ENCODE measurements at regions not wholly inside any gene's neighbourhood (a gene's known extent, or its start where the extent isn't known, plus 50 kb on each side); places are given as distances from the start of the nearest gene placed in this dataset.
"Not testable (repeated sequence)": the region's sequence is repeated elsewhere in the genome, so short reads cannot be mapped to it uniquely, and the experiment has no call there.

- DNase-seq (ENCODE audit: low read depth in 2 of 2): no peak
Measured at GRCh38 chr4:131632877-131633276, 1516.2 kb upstream of the PCDH10 start.

DNA sequence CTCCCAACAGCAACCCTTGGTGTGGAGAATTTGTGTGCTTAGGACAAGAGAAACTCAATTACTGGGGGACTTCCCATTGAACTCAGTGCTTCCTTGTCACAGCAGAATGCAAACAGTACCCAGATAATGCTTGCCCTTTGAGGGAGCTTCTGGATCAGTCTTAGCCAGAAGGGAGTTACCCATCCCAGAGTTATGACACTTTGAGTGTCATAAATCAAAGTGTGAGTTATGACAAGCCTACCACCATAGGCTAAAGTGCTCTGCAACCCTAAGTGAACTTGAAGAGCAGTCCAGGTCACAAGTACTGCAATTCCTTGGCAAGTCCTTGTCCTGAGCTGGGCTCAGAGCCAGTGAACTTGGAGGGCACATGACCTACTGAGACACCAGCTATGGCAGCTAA lies 1513.9 kb upstream of the PCDH10 start:
- DNase-seq (ENCODE audit: low read depth in 2 of 2): no peak

DNA sequence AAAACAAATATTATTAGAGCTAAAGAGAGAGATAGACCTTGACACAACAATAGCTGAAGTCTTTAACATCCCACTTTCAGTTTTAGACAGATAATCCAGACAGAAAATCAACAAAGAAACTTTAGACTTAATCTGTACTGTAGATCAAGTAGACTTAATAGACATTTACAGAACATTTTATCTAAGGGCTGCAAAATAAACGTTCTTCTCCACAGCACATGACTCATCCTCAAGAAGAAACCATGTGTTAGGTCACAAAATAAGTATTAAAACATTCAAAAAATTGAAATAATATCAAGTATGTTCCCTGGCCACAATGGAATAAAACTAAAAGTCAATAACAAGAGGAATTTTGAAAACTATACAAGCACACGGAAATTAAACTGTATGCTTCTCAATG lies 1510.3 kb upstream of the PCDH10 start:
- no peak for DNase-seq (ENCODE audit: low read depth in 2 of 2)

DNA sequence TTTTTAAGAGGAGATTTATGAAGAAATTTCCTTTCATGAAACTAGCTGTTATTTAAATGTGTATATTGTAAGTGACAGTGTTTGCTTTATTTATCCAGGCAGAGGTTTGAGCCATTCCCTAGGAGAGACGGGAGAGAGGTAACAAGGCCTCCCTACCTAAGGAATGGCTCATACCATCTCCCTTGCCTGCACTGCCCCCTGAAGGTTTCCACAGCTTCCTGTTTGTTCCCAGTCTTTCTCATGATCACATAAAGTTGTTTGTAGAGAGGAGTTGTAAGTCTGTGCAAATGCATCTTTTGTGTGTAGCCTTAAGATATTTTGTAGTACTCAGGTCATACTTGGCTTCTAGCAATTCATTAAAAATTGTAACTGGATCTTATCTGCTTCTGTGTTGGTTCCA lies 1504.5 kb upstream of the PCDH10 start:
- no peak for DNase-seq (ENCODE audit: low read depth in 2 of 2)

DNA sequence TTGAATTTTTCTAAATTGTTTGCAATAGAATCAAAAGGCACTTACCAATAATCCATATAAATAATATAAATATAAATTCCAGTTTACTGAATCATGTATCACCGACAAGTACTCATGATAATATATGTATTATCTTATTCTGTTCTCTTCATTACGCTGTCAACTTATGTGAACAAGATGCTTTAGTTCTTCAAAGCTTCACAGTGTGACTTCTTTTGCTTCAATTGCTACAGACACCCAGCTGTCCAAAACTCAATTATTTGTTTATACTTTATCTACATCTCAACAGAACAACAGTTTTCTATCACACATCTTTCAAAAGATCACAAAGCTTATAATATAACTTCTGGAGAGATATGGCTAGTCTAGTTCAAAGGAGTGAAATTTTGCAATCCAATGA lies 1499.9 kb upstream of the PCDH10 start:
- no peak for DNase-seq (ENCODE audit: low read depth in 2 of 2)

DNA sequence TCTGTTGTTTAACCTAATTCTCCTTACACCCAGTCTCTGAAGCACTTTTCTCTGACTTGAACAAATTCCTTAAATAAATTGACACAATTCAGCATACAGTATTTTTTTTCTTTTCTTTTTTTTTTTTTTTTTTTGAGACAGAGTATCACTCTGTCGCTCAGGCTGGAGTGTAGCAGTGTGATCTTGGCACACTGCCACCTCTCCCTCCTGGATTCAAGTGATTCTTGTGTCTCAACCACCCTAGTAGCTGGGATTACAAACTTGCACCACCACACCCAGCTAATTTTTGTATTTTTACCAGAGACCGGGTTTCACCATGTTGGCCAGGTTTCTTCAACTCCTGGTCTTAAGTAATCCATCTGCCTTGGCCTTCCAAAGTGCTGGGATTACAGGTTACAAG lies 1498.1 kb upstream of the PCDH10 start:
- DNase-seq (ENCODE audit: low read depth in 2 of 2): no peak

DNA sequence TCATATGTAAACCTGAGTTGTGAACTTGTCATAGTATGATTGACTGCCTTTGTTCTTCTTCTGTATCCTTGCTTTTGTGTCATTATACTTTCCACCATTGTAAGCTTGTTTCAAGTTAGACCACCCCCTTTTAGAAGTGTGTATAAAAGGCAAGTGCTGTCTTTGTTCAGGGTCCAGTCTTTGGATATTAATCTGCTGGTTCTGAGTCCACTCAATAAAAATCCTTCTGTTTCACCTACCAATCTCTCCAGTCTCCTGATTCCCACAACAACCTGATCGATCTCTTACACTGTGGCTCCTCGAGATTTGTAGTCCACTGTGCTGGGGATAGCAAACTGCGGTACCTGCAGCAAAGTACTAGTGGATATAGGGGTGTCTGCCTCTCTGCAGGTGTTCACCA lies 1465.8 kb upstream of the PCDH10 start:
- DNase-seq (ENCODE audit: low read depth in 2 of 2): not testable (repeated sequence)

DNA sequence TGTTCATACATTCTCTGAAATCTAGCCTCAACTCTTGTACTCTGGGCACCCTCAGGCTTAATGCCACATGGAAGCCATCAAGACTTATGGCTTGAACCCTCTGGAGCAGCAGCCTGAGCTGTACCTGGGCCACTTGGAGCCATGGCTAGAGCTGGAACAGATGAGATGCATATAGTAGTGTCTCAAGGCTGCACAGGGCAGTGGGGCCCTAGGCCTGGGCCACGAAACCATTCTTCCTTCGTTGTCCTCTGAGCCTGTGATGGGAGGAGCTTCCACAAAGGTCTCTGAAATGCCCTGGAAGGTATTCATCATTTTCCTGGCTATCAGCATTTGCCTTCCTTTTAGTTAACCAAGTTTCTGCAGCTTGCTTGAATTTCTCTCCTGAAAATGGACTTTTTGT lies 1427.2 kb upstream of the PCDH10 start:
- DNase-seq (ENCODE audit: low read depth in 2 of 2): no peak

DNA sequence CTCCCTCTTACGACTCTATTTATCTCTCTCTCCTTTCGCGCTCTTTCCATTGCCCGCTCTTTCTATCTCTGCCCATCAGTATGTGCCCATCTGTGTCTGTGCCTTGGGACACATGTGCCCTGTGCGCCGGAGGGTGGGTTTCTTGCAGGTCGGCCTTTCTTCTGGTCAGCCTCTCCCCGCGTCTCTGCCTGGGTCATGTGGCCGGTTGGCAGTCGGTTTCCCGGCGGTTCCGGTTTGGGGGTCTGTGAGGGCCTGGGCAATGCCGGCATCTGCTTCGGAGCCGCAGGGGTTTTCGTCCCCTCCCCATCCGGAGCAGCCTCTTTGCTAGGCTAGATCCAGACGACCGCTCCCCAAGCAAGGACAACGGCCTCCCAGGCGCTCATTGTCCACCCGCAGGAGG lies 1426.0 kb upstream of the PCDH10 start:
- not testable (repeated sequence) for DNase-seq (ENCODE audit: low read depth in 2 of 2)

DNA sequence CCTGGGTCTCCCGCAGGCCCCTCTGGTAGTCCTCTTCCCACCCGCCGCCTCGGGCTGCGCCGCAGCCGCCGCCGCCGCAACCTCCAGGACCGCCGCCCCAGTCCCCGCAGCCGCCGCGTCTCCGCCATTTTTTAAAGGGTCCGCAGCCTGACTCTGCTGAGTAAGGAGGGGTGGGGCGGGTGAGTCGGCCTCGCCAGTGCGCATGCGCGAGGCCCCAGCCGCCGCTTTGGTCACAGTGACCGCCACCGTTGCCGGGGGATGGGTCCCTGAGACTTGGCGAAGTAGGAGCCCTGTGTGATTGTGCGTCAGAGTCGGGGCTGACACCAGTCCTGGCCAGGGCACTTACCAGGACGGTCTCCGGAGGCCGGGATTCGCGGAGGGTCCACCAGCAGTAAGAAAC lies 1424.2 kb upstream of the PCDH10 start:
- peak in 1 of 2 experiments; percentile 46 for DNase-seq (ENCODE audit: low read depth in 2 of 2)

DNA sequence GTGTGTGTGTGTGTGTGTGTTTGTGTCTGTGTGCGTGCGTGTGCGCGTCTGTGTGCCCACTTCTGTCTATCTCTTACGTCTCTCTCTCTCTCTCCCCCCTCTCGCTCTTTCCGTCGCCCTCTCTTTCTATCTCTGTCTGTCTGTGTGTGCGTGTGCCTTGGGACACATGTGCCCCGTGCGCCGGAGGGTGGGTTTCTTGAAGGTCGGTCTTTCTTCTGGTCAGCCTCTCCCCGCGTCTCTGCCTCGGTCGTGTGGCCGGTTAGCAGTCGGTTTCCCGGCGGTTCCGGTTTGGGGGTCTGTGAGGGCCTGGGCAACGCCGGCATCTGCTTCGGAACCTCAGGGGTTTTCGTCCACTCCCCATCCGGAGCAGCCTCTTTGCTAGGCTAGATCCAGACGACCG lies 1423.6 kb upstream of the PCDH10 start:
- DNase-seq (ENCODE audit: low read depth in 2 of 2): not testable (repeated sequence)

DNA sequence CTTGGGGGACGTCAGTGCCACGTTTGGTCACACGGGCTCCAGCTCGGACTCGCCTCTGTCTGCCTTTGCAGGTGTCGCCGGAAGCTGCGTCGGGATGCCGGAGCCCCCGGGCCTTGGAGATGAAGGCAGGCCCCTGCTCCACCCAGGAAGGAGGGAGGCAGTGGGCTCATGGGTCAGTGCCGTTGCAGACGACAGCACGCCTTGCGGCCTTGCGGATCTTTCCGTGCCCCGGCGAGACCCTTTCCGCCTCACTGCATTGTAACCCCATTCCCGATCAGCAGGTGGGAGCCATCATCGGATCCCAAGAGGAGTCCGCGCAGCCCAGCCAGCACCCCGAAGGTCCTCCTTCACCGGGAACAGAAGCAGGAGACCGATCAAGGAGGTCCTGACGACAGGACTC lies 1422.2 kb upstream of the PCDH10 start:
- not testable (repeated sequence) for DNase-seq (ENCODE audit: low read depth in 2 of 2)

DNA sequence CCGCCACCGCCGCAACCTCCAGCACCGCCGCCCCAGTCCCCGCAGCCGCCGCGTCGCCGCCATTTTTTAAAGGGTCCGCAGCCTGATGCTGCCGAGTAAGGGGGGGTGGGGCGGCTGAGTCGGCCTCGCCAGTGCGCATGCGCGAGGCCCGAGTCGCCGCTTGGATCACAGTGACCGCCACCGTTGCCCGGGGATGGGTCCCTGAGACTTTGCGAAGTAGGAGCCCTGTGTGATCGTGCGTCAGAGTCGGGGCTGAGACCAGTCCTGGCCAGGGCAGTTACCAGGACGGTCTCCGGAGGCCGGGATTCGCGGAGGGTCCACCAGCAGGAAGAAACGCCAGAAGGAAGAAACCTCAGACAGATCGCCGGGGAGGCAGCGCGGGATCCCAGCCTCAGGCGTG lies 1421.7 kb upstream of the PCDH10 start:
- not testable (repeated sequence) for DNase-seq (ENCODE audit: low read depth in 2 of 2)

- not testable (repeated sequence) for DNase-seq (ENCODE audit: low read depth in 2 of 2)
Measured at GRCh38 chr4:131729205-131729604, 1419.9 kb upstream of the PCDH10 start.

DNA sequence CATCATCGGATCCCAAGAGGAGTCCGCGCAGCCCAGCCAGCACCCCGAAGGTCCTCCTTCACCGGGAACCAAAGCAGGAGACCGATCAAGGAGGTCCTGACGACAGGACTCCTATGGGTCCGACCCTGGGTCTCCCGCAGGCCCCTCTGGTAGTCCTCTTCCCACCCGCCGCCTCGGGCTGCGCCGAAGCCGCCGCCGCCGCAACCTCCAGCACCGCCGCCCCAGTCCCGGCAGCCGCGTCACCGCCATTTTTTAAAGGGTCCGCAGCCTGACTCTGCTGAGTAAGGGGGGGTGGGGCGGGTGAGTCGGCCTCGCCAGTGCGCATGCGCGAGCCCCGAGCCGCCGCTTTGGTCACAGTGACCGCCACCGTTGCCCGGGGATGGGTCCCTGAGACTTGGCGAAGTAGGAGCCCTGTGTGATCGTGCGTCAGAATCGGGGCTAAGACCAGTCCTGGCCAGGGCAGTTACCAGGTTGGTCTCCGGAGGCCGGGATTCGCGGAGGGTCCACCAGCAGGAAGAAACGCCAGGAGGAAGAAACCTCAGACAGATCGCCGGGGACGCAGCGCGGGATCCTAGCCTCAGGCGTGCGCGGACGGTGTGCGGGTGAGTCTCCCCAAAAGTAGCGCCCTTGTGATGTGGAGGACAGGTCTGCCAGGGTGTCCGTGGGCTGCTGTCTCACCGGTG lies 1419.2 kb upstream of the PCDH10 start:
- DNase-seq (ENCODE audit: low read depth in 2 of 2): not testable (repeated sequence)

GRCh38 chr4:131730574-131730973 lies 1418.5 kb upstream of the PCDH10 start:
- not testable (repeated sequence) for DNase-seq (ENCODE audit: low read depth in 2 of 2)

DNA sequence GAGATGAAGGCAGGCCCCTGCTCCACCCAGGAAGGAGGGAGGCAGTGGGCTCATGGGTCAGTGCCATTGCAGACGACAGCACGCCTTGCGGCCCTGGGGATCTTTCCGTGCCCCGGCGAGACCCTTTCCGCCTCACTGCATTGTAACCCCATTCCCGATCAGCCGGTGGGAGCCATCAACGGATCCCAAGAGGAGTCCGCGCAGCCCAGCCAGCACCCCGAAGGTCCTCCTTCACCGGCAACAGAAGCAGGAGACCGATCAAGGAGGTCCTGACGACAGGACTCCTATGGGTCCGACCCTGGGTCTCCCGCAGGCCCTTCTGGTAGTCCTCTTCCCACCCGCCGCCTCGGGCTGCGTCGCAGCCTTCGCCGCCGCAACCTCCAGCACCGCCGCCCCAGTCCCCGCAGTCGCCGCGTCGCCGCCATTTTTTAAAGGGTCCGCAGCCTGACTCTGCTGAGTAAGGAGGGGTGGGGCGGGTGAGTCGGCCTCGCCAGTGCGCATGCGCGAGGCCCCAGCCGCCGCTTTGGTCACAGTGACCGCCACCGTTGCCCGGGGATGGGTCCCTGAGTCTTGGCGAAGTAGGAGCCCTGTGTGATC lies 1417.0 kb upstream of the PCDH10 start:
- not testable (repeated sequence) for DNase-seq (ENCODE audit: low read depth in 2 of 2)

- DNase-seq (ENCODE audit: low read depth in 2 of 2): not testable (repeated sequence)
Measured at GRCh38 chr4:131734321-131734720, 1414.8 kb upstream of the PCDH10 start.

DNA sequence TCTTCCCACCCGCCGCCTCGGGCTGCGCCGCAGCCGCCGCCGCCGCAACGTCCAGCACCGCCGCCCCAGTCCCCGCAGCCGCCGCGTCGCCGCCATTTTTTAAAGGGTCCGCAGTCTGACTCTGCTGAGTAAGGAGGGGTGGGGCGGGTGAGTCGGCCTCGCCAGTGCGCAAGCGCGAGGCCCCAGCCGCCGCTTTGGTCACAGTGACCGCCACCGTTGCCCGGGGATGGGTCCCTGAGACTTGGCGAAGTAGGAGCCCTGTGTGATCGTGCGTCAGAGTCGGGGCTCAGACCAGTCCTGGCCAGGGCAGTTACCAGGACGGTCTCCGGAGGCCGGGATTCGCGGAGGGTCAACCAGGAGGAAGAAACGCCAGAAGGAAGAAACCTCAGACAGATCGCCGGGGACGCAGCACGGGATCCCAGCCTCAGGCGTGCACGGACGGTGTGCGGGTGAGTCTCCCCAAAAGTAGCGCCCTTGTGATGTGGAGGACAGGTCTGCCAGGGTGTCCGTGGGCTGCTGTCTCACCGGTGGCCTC lies 1414.2 kb upstream of the PCDH10 start:
- not testable (repeated sequence) for DNase-seq (ENCODE audit: low read depth in 2 of 2)

GRCh38 chr4:131738991-131739390 lies 1410.1 kb upstream of the PCDH10 start:
- DNase-seq (ENCODE audit: low read depth in 2 of 2): not testable (repeated sequence)

DNA sequence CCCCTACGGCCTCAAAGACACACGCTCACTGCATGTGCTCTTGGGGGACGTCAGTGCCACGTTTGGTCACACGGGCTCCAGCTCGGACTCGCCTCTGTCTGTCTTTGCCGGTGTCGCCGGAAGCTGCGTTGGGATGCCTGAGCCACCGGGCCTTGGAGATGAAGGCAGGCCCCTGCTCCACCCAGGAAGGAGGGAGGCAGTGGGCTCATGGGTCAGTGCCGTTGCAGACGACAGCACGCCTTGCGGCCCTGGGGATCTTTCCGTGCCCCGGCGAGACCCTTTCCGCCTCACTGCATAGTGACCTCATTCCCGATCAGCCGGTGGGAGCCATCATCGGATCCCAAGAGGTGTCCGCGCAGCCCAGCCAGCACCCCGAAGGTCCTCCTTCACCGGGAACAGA lies 1407.3 kb upstream of the PCDH10 start:
- DNase-seq (ENCODE audit: low read depth in 2 of 2): not testable (repeated sequence)

DNA sequence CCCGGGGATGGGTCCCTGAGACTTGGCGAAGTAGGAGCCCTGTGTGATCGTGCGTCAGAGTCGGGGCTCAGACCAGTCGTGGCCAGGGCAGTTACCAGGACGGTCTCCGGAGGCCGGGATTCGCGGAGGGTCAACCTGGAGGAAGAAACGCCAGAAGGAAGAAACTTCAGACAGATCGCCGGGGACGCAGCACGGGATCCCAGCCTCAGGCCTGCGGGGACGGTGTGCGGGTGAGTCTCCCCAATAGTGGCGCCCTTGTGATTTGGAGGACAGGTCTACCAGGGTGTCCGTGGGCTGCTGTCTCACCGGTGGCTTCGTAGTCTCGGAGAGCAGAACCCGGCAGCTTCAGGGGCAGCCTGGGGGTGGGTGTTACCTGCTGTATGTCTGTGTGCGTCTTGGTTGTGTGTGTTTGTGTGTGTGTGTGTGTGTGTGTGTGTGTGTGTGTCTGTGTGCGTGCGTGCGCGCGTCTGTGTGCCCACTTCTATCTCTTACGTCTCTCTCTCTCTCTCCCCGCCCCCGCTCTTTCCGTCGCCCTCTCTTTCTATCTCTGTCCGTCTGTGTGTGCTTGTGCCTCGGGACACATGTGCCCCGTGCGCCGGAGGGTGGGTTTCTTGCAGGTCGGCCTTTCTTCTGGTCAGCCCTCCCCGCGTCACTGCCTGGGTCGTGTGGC lies 1406.4 kb upstream of the PCDH10 start:
- not testable (repeated sequence) for DNase-seq (ENCODE audit: low read depth in 2 of 2)

DNA sequence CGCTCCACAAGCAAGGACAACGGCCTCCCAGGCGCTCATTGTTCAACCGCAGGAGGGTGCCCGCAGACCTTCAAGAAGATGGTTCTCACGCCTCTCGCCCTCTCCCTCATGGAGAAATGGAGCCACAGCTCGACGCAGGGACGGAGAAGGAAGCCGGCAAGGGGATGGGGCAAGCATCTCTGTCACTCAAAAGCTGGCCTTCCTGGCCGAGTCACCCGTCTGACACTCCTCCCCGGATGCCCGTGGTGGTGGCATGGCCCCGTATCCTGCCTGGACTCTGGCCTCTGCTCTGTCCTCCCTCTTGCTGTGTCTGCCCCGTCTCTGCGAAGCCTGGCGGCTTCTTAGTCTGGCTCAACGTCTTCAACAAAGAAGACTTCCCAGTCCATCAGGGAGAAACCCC lies 1405.7 kb upstream of the PCDH10 start:
- DNase-seq (ENCODE audit: low read depth in 2 of 2): not testable (repeated sequence)
